ENCODE measurements at regions not wholly inside any gene's neighbourhood (a gene's known extent, or its start where the extent isn't known, plus 50 kb on each side); places are given as distances from the start of the nearest gene placed in this dataset.

DNA sequence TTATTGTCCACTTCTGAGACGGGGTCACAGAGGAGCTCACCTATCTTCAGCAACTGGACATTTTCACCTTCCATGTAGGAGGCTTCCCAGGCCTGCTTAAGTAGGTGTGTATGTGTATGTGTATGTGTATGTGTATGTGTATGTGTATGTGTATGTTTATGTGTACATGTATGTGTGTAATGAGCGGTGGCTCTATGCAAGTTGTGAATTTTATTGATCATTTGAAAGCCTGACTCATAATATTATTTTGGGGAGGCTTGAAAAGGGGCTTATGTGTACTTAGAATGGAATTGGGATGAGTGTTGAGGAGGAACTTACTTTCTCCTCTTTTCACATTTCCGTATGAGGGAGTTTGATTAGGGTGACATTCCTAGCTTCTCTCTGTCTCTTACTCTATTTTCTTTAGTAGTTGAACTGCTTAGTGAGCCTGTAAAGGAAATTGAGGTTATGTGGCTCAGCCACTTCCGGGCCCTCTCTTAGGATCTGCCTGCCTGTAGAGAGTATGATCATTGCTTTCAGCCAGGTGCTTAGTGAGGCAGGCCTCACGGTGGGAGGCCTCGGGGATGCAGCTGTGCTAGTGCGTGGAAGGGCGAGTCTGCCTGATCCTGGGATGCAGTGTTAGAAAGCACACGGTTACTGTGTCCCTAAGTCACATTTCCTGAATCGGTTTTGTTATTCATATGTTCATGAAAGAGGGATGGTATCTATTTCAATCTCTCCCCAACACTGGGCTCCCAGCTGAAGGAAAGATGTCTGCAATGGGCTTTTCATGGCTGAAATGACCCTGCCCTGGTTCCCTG, 61.0 kb downstream of the IER5 start:
- no peaks in the 10 kb centered on the region for H3K27me3 ChIP-seq (ENCODE audit: insufficient read depth, low read length)
- H3K23ac ChIP-seq (ENCODE audit: low read length) = no peak overlapping the region
- H3K4ac ChIP-seq (ENCODE audit: low read depth, low read length) = no peak overlapping the region
- H4K91ac ChIP-seq (ENCODE audit: low read depth, low read length) = no peak overlapping the region
- H3K18ac ChIP-seq (ENCODE audit: low read length) = no peak overlapping the region
- no peak overlapping the region for H3K14ac ChIP-seq (ENCODE audit: low read length)
- no CpG with 5 or more reads among the region's 10 CpGs for WGBS (ENCODE audit: extremely low coverage, insufficient coverage, insufficient read length)
- no peaks in the 10 kb centered on the region for H3K79me2 ChIP-seq (ENCODE audit: control insufficient read depth, insufficient read depth, low read length, poor library complexity)
- no peak for DNase-seq
- no peak overlapping the region for H4K12ac ChIP-seq (ENCODE audit: low read depth, low read length)
- no peaks in the 10 kb centered on the region for H3K79me1 ChIP-seq (ENCODE audit: low read length)
- H3K4me1 ChIP-seq (ENCODE audit: control insufficient read depth in 1 of 2, insufficient read depth in 2 of 2, low read length in 2 of 2) = no peaks in the 10 kb centered on the region
- no peak overlapping the region for H2BK5ac ChIP-seq (ENCODE audit: low read depth, low read length, poor library complexity)
- no peak overlapping the region for H2BK120ac ChIP-seq (ENCODE audit: insufficient read depth, low read length, poor library complexity)
- H3K9ac ChIP-seq (ENCODE audit: low read length) = no peak overlapping the region
- H2BK12ac ChIP-seq (ENCODE audit: low read length) = no peak overlapping the region
- H3K27ac ChIP-seq (ENCODE audit: low read depth, low read length) = no peak overlapping the region
- H3K4me2 ChIP-seq (ENCODE audit: low read length) = no peak overlapping the region
- no peak overlapping the region for H3K4me3 ChIP-seq (ENCODE audit: low read depth, low read length)
- H4K8ac ChIP-seq (ENCODE audit: low read depth, low read length) = no peak overlapping the region
- H3K36me3 ChIP-seq (ENCODE audit: control insufficient read depth in 1 of 2, insufficient read depth in 2 of 2, low read length in 2 of 2) = no peaks in the 10 kb centered on the region
- no peak overlapping the region for H2AK5ac ChIP-seq (ENCODE audit: low read length)
- peaks cover 2% of the 10 kb centered on the region for H3K9me3 ChIP-seq (ENCODE audit: insufficient read depth, low read depth, low read length)
- H2AFZ ChIP-seq (ENCODE audit: insufficient read depth, low read length, poor library complexity) = no peak overlapping the region

DNA sequence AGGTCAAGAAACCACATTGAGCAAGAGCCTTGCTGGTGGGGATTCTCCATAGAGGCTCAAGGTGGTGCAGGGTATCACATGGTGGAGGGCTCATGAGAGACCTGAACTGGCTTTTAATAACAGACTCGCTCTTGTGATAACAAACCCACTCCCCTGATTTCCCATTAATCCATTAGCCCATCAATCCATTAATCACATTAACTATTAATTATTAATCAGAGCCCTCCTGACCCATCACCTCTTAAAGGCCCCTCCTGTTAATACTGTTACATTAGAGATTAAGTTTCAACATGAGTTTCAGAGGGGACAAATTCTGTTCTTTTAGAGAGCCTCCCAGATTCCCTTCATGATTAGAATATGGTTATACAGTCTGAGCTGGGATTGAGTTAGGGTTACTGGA, 61.8 kb downstream of the IER5 start:
- Histone ChIP-seq H3K4me2 (ENCODE audit: low read length) (no peak overlapping the region), H3K9me3 (ENCODE audit: insufficient read depth, low read depth, low read length) (peaks cover 2% of the 10 kb centered on the region), H2AFZ (ENCODE audit: insufficient read depth, low read length, poor library complexity) (no peak overlapping the region), H2AK5ac (ENCODE audit: low read length) (no peak overlapping the region), H3K79me1 (ENCODE audit: low read length) (no peaks in the 10 kb centered on the region), H3K27ac (ENCODE audit: low read depth, low read length) (no peak overlapping the region), H4K12ac (ENCODE audit: low read depth, low read length) (no peak overlapping the region), H3K23ac (ENCODE audit: low read length) (no peak overlapping the region), H3K4me3 (ENCODE audit: low read depth, low read length) (no peak overlapping the region), H3K4ac (ENCODE audit: low read depth, low read length) (no peak overlapping the region), H2BK12ac (ENCODE audit: low read length) (no peak overlapping the region), H2BK120ac (ENCODE audit: insufficient read depth, low read length, poor library complexity) (no peak overlapping the region), H4K91ac (ENCODE audit: low read depth, low read length) (no peak overlapping the region), H4K8ac (ENCODE audit: low read depth, low read length) (no peak overlapping the region), H3K18ac (ENCODE audit: low read length) (no peak overlapping the region), H2BK5ac (ENCODE audit: low read depth, low read length, poor library complexity) (no peak overlapping the region), H3K27me3 (ENCODE audit: insufficient read depth, low read length) (no peaks in the 10 kb centered on the region), H3K9ac (ENCODE audit: low read length) (no peak overlapping the region), H3K36me3 (ENCODE audit: control insufficient read depth in 1 of 2, insufficient read depth in 2 of 2, low read length in 2 of 2) (no peaks in the 10 kb centered on the region), H3K79me2 (ENCODE audit: control insufficient read depth, insufficient read depth, low read length, poor library complexity) (no peaks in the 10 kb centered on the region), H3K4me1 (ENCODE audit: control insufficient read depth in 1 of 2, insufficient read depth in 2 of 2, low read length in 2 of 2) (no peaks in the 10 kb centered on the region), H3K14ac (ENCODE audit: low read length) (no peak overlapping the region)
- DNase-seq = no peak
- no CpG with 5 or more reads among the region's 1 CpG for WGBS (ENCODE audit: extremely low coverage, insufficient coverage, insufficient read length)

DNA sequence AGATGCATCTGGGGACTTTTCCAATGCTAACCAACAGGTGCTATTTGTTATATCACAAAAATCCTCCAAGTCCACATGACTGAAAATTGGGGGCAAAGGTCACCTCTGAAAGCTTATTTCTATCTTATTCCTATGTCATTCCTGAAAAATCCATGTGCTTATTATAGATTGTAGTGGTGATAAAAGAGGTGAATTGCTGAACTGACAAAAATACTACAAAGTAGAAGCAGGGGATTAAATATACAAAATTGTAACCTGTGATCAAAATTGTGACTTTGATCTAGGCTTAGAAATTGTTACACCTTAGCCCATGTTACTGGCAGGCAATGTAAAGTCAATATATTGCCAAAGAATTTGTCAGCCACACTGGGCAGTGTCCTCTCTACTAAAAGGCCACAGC, 62.3 kb downstream of the IER5 start:
- Histone ChIP-seq H3K79me2 (ENCODE audit: control insufficient read depth, insufficient read depth, low read length, poor library complexity) (no peaks in the 10 kb centered on the region), H3K27me3 (ENCODE audit: insufficient read depth, low read length) (no peaks in the 10 kb centered on the region), H3K14ac (ENCODE audit: low read length) (no peak overlapping the region), H3K4me2 (ENCODE audit: low read length) (no peak overlapping the region), H2AK5ac (ENCODE audit: low read length) (no peak overlapping the region), H3K36me3 (ENCODE audit: control insufficient read depth in 1 of 2, insufficient read depth in 2 of 2, low read length in 2 of 2) (no peaks in the 10 kb centered on the region), H3K9me3 (ENCODE audit: insufficient read depth, low read depth, low read length) (peaks cover under 1% of the 10 kb centered on the region), H3K79me1 (ENCODE audit: low read length) (no peaks in the 10 kb centered on the region), H3K9ac (ENCODE audit: low read length) (no peak overlapping the region), H4K12ac (ENCODE audit: low read depth, low read length) (no peak overlapping the region), H3K18ac (ENCODE audit: low read length) (no peak overlapping the region), H2AFZ (ENCODE audit: insufficient read depth, low read length, poor library complexity) (no peak overlapping the region), H3K23ac (ENCODE audit: low read length) (no peak overlapping the region), H3K4me3 (ENCODE audit: low read depth, low read length) (no peak overlapping the region), H3K4me1 (ENCODE audit: control insufficient read depth in 1 of 2, insufficient read depth in 2 of 2, low read length in 2 of 2) (no peaks in the 10 kb centered on the region), H3K4ac (ENCODE audit: low read depth, low read length) (no peak overlapping the region), H2BK120ac (ENCODE audit: insufficient read depth, low read length, poor library complexity) (no peak overlapping the region), H4K91ac (ENCODE audit: low read depth, low read length) (no peak overlapping the region), H2BK5ac (ENCODE audit: low read depth, low read length, poor library complexity) (no peak overlapping the region), H4K8ac (ENCODE audit: low read depth, low read length) (no peak overlapping the region), H3K27ac (ENCODE audit: low read depth, low read length) (no peak overlapping the region), H2BK12ac (ENCODE audit: low read length) (no peak overlapping the region)
- DNase-seq = no peak

DNA sequence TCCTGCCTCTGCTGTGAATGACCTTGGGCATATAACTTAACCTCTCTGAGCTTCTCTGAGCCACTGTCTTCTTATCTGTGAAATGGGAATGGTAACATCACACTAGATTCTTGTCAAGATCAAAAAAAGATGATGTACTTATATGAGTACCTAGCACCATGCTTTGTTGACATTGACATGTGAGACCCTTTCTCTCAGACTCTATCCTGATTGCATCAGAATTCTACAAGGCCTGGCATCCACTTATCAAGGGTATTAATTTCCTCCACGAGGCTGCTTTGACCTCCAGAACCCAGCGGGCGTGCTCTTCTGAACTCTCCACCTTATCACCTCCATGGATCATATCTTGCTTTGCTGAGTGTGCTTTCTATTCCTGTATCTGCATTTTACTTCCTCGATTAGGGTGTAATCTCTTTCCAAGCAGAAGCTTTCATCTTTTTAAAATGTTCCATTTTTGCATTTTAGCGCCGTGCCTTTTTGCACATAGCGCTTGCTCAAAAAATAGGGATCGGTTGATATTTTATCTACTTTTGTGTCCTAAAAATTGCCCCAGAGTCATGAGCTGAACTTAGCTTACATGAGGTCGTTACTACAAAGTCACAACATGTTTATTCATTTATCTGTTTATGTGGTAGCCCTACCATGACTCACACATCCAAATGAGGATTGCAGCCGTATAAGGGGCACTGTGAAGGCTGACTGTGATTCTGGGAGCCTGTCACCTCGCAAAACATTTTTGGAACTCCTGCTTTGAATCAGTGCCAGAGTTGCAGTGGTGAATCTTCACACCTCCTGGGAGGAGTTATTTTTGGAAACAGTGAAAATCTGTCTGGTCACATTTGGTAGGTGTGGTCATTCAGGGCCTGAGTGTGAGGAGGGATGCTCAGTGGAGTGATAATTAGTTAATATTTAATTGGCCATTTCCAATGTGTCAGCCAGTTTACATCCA, 63.2 kb downstream of the IER5 start:
- no peak overlapping the region for H3K9ac ChIP-seq (ENCODE audit: low read length)
- H3K23ac ChIP-seq (ENCODE audit: low read length) = no peak overlapping the region
- H4K12ac ChIP-seq (ENCODE audit: low read depth, low read length) = no peak overlapping the region
- H3K4me3 ChIP-seq (ENCODE audit: low read depth, low read length) = no peak overlapping the region
- no peak overlapping the region for H3K4ac ChIP-seq (ENCODE audit: low read depth, low read length)
- WGBS (ENCODE audit: extremely low coverage, insufficient coverage, insufficient read length) = no CpG with 5 or more reads among the region's 11 CpGs
- H3K27me3 ChIP-seq (ENCODE audit: insufficient read depth, low read length) = no peaks in the 10 kb centered on the region
- H2BK5ac ChIP-seq (ENCODE audit: low read depth, low read length, poor library complexity) = no peak overlapping the region
- no peak overlapping the region for H3K4me2 ChIP-seq (ENCODE audit: low read length)
- H2BK120ac ChIP-seq (ENCODE audit: insufficient read depth, low read length, poor library complexity) = no peak overlapping the region
- H3K18ac ChIP-seq (ENCODE audit: low read length) = no peak overlapping the region
- no peak overlapping the region for H3K14ac ChIP-seq (ENCODE audit: low read length)
- H3K79me1 ChIP-seq (ENCODE audit: low read length) = no peaks in the 10 kb centered on the region
- no peaks in the 10 kb centered on the region for H3K4me1 ChIP-seq (ENCODE audit: control insufficient read depth in 1 of 2, insufficient read depth in 2 of 2, low read length in 2 of 2)
- H3K36me3 ChIP-seq (ENCODE audit: control insufficient read depth in 1 of 2, insufficient read depth in 2 of 2, low read length in 2 of 2) = no peaks in the 10 kb centered on the region
- no peak overlapping the region for H2AK5ac ChIP-seq (ENCODE audit: low read length)
- DNase-seq = no peak
- H3K9me3 ChIP-seq (ENCODE audit: insufficient read depth, low read depth, low read length) = no peaks in the 10 kb centered on the region
- H4K91ac ChIP-seq (ENCODE audit: low read depth, low read length) = no peak overlapping the region
- no peak overlapping the region for H4K8ac ChIP-seq (ENCODE audit: low read depth, low read length)
- no peak overlapping the region for H3K27ac ChIP-seq (ENCODE audit: low read depth, low read length)
- H2AFZ ChIP-seq (ENCODE audit: insufficient read depth, low read length, poor library complexity) = no peak overlapping the region
- no peak overlapping the region for H2BK12ac ChIP-seq (ENCODE audit: low read length)
- no peaks in the 10 kb centered on the region for H3K79me2 ChIP-seq (ENCODE audit: control insufficient read depth, insufficient read depth, low read length, poor library complexity)

Data from trophoblast cell (in vitro differentiated cells and primary cell).